Upper lobe of left lung (tissue), 6 donors: ENCODE measurements at regions not wholly inside any gene's neighbourhood (a gene's known extent, or its start where the extent isn't known, plus 50 kb on each side); places are given as distances from the start of the nearest gene placed in this dataset.

Source experiments
- ATAC-seq, 2 donors: fragments of 200-7000 bp; cut with Tn5 transposase; one replicate each; pipeline ENCODE4 v1.9.1; 2022; ENCODE audit warnings: mild to moderate bottlenecking in 2 of 2, moderate library complexity in 2 of 2; ENCODE audit not compliant: low FRiP score in 2 of 2
- DNase-seq, 2 donors: peaks; one replicate each; pipeline ENCODE4 v3.0.0-alpha.2; 2019 to 2020
- H3K27ac ChIP-seq, 4 donors: fragments of 200-600 bp; sonication (generic); one replicate each; pipeline ENCODE4 v1.5.1; 2016 to 2019
- H3K27me3 ChIP-seq, 4 donors: fragments of 200-600 bp; sonication (generic); one replicate each; pipeline ENCODE4 v1.5.1; 2017 to 2019
- H3K36me3 ChIP-seq, 4 donors: fragments of 200-600 bp; sonication (generic); one replicate each; pipeline ENCODE4 v1.5.1; 2016 to 2019
- H3K4me1 ChIP-seq, 4 donors: fragments of 200-600 bp; sonication (generic); one replicate each; pipeline ENCODE4 v1.5.1; 2018 to 2019
- H3K4me3 ChIP-seq, 4 donors: fragments of 200-600 bp; sonication (generic); one replicate each; pipeline ENCODE4 v1.5.1; 2017 to 2019; ENCODE audit warnings: mild to moderate bottlenecking in 2 of 4, moderate library complexity in 1 of 4
- H3K9me3 ChIP-seq, 4 donors: fragments of 200-600 bp; sonication (generic); one replicate each; pipeline ENCODE4 v1.5.1; 2018 to 2019
- CTCF ChIP-seq, 6 experiments: fragments of 450-650 bp in 4 of 6; fragments of 200-600 bp in 2 of 6; sonication (generic) in 2 of 6; IDR thresholded peaks; one replicate each; pipeline ENCODE4 v1.5.1; 2016 to 2019; ENCODE audit warnings: antibody characterized with exemption in 6 of 6
- EP300 ChIP-seq, 4 donors: sonication (generic); formaldehyde crosslinking; IDR thresholded peaks; one replicate each; pipeline ENCODE4 v1.5.1; 2017; ENCODE audit warnings: antibody characterized with exemption in 4 of 4, control low read depth in 2 of 4
- POLR2A ChIP-seq, 4 donors: fragments of 450-650 bp; IDR thresholded peaks; one replicate each; pipeline ENCODE4 v1.5.1; 2016 to 2017; ENCODE audit warnings: antibody characterized with exemption in 4 of 4, mild to moderate bottlenecking in 2 of 4
- POLR2AphosphoS5 ChIP-seq, 2 donors: sonication (generic); formaldehyde crosslinking; IDR thresholded peaks; one replicate each; pipeline ENCODE4 v1.5.1; 2017; ENCODE audit warnings: antibody characterized with exemption in 2 of 2
- WGBS, 2 donors: methylation state at CpG; one replicate each; pipeline ENCODE4 v1.1.5; 2017 to 2018; 5-methylcytosine and 5-hydroxymethylcytosine counted together
- donor health status: DM: no; HTN: no; CAD: no; lungs with moderate emphysema.
- donor health status: DM: no; HTN: yes; CAD: no; lungs with severe emphysema.

GRCh38 chr3:153602801-153603200, 440.8 kb downstream of the RAP2B start:
- Histone ChIP-seq H3K9me3 (no peaks in the 10 kb centered on the region), H3K36me3 (no peaks in the 10 kb centered on the region), H3K4me1 (peaks cover 10 to 17% (median 15%) of the 10 kb centered on the region in 4 donors), H3K4me3 (no peak overlapping the region), H3K27me3 (no peaks in the 10 kb centered on the region), H3K27ac (no peak overlapping the region)
- TF ChIP-seq CTCF (IDR thresholded peaks at IDR 0.05) (no peak), POLR2A (IDR thresholded peaks at IDR 0.05) (no peak), POLR2AphosphoS5 (IDR thresholded peaks at IDR 0.05) (no peak), EP300 (IDR thresholded peaks at IDR 0.05) (no peak)
- no peak for ATAC-seq
- DNase-seq = no peak
- WGBS, 2 donors = 94 to 100% methylated on average over 1 of the region's 1 CpG

- no peak for DNase-seq
- H3K36me3 ChIP-seq = no peaks in the 10 kb centered on the region
- H3K27me3 ChIP-seq = no peaks in the 10 kb centered on the region
- no peaks in the 10 kb centered on the region for H3K9me3 ChIP-seq
- TF ChIP-seq POLR2A (IDR thresholded peaks at IDR 0.05) (no peak), CTCF (IDR thresholded peaks at IDR 0.05) (no peak), POLR2AphosphoS5 (IDR thresholded peaks at IDR 0.05) (no peak), EP300 (IDR thresholded peaks at IDR 0.05) (no peak)
- H3K27ac ChIP-seq = no peak overlapping the region
- peaks cover 0 to 4% (median 0%) of the 10 kb centered on the region in 4 donors for H3K4me1 ChIP-seq
- H3K4me3 ChIP-seq = no peak overlapping the region
- 91% methylated on average over 1 of the region's 1 CpG for WGBS, 2 donors
- no peak for ATAC-seq
Observed at GRCh38 chr3:153614140-153614539, 452.1 kb downstream of the RAP2B start.

GRCh38 chr3:153614563-153614962, 452.5 kb downstream of the RAP2B start:
- H3K4me1 ChIP-seq = peaks cover 0 to 4% (median 0%) of the 10 kb centered on the region in 4 donors

GRCh38 chr3:153615863-153616262, 453.8 kb downstream of the RAP2B start:
- TF ChIP-seq POLR2AphosphoS5 (IDR thresholded peaks at IDR 0.05) (no peak), CTCF (IDR thresholded peaks at IDR 0.05) (no peak), POLR2A (IDR thresholded peaks at IDR 0.05) (no peak), EP300 (IDR thresholded peaks at IDR 0.05) (no peak)
- Histone ChIP-seq H3K9me3 (no peaks in the 10 kb centered on the region), H3K27me3 (no peaks in the 10 kb centered on the region), H3K4me3 (no peak overlapping the region), H3K4me1 (peaks cover 0 to 4% (median 0%) of the 10 kb centered on the region in 4 donors), H3K27ac (no peak overlapping the region), H3K36me3 (no peaks in the 10 kb centered on the region)
- 88 to 100% methylated on average over 1 of the region's 1 CpG for WGBS, 2 donors
- no peak for ATAC-seq
- no peak for DNase-seq

More at GRCh38 chr3:153614563-153614962, 452.5 kb downstream of the RAP2B start:
- Histone ChIP-seq H3K27me3 (no peaks in the 10 kb centered on the region), H3K4me3 (no peak overlapping the region), H3K36me3 (no peaks in the 10 kb centered on the region), H3K27ac (no peak overlapping the region), H3K9me3 (no peaks in the 10 kb centered on the region)
- ATAC-seq (no peak), DNase-seq (no peak)
- no peak for TF ChIP-seq CTCF (IDR thresholded peaks at IDR 0.05)
- no peak for TF ChIP-seq POLR2AphosphoS5 (IDR thresholded peaks at IDR 0.05)
- TF ChIP-seq EP300 (IDR thresholded peaks at IDR 0.05) = no peak
- no peak for TF ChIP-seq POLR2A (IDR thresholded peaks at IDR 0.05)

GRCh38 chr3:153617463-153617862, 455.4 kb downstream of the RAP2B start:
- H3K4me1 ChIP-seq = peaks cover 0 to 4% (median 0%) of the 10 kb centered on the region in 4 donors
- 0 to 57% methylated on average over 1 of the region's 1 CpG for WGBS, 2 donors
- TF ChIP-seq EP300 (IDR thresholded peaks at IDR 0.05) (no peak), POLR2A (IDR thresholded peaks at IDR 0.05) (no peak), CTCF (IDR thresholded peaks at IDR 0.05) (no peak), POLR2AphosphoS5 (IDR thresholded peaks at IDR 0.05) (no peak)
- H3K9me3 ChIP-seq = no peaks in the 10 kb centered on the region
- no peaks in the 10 kb centered on the region for H3K36me3 ChIP-seq
- no peak for ATAC-seq
- DNase-seq = no peak
- no peak overlapping the region for H3K4me3 ChIP-seq
- H3K27me3 ChIP-seq = no peaks in the 10 kb centered on the region
- no peak overlapping the region for H3K27ac ChIP-seq
